ENCODE measurements at regions not wholly inside any gene's neighbourhood (a gene's known extent, or its start where the extent isn't known, plus 50 kb on each side); places are given as distances from the start of the nearest gene placed in this dataset.

DNA sequence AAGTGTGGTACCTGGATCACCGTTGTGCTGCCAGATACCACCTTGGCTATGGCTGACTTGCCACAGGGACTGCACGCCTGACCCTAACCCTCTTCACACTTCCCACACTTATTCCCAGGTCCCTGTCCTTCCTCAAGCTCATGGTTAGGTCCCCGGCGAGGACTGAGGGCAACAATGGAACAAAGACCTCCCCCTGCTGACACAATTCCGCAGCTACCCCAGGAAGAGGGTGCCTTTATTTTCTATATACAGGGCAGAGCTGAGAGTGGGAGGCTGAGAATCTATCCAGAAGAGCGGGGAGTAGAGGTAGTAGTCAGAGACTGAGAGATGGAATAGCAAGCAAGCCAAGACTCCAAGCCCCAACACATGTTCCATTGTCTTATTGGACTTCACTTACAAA, 118.1 kb upstream of the SEM1 start:
- TF ChIP-seq, protein P1, sequence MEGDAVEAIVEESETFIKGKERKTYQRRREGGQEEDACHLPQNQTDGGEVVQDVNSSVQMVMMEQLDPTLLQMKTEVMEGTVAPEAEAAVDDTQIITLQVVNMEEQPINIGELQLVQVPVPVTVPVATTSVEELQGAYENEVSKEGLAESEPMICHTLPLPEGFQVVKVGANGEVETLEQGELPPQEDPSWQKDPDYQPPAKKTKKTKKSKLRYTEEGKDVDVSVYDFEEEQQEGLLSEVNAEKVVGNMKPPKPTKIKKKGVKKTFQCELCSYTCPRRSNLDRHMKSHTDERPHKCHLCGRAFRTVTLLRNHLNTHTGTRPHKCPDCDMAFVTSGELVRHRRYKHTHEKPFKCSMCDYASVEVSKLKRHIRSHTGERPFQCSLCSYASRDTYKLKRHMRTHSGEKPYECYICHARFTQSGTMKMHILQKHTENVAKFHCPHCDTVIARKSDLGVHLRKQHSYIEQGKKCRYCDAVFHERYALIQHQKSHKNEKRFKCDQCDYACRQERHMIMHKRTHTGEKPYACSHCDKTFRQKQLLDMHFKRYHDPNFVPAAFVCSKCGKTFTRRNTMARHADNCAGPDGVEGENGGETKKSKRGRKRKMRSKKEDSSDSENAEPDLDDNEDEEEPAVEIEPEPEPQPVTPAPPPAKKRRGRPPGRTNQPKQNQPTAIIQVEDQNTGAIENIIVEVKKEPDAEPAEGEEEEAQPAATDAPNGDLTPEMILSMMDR (IDR thresholded peaks at IDR 0.05): no peak
- TF ChIP-seq EP300 (IDR thresholded peaks at IDR 0.05; ENCODE audit: low read depth): no peak

Data from transverse colon (tissue), 3 donors.